Activated CD4-positive, alpha-beta T cell treated with anti-CD3 and anti-CD28 coated beads for 36 hours (primary cell): ENCODE measurements at regions not wholly inside any gene's neighbourhood (a gene's known extent, or its start where the extent isn't known, plus 50 kb on each side); places are given as distances from the start of the nearest gene placed in this dataset.

Experiments used
- ATAC-seq: fragments of 200-7000 bp; cut with Tn5 transposase; one replicate; pipeline ENCODE4 v1.10.0; 2021; ENCODE audit warnings: mild to moderate bottlenecking, moderate library complexity
- CTCF ChIA-PET: fragments of 350-600 bp; sonication (Branson Sonifier 250); formaldehyde crosslinking; loops from one replicate; lab custom pipeline; 2021; ENCODE audit warnings: antibody characterized with exemption; lab: Charles Lee
- POLR2A ChIA-PET: fragments of 350-600 bp; sonication (Branson Sonifier 250); formaldehyde crosslinking; loops from one replicate; lab custom pipeline; 2021; ENCODE audit warnings: antibody characterized with exemption, inconsistent platforms; lab: Charles Lee
- DNase-seq: peaks from one replicate; pipeline ENCODE4 v3.0.0-alpha.2; 2020
- H3K27ac Mint-ChIP-seq: one replicate; pipeline ENCODE4 v1.8.0; 2021; ENCODE audit warnings: mixed read lengths
- H3K27me3 Mint-ChIP-seq: one replicate; pipeline ENCODE4 v1.8.0; 2021; ENCODE audit warnings: mixed read lengths
- H3K36me3 Mint-ChIP-seq: one replicate; pipeline ENCODE4 v1.8.0; 2021; ENCODE audit warnings: low read depth, mixed read lengths
- H3K4me1 Mint-ChIP-seq: one replicate; pipeline ENCODE4 v1.8.0; 2021; ENCODE audit warnings: mixed read lengths
- H3K4me3 Mint-ChIP-seq: one replicate; pipeline ENCODE4 v1.8.0; 2021; ENCODE audit warnings: mild to moderate bottlenecking, moderate library complexity, mixed read lengths
- H3K9me3 Mint-ChIP-seq: one replicate; pipeline ENCODE4 v1.8.0; 2021; ENCODE audit warnings: low read depth, mixed read lengths
- intact Hi-C, 2 experiments: fragments of 100-400 bp; cut with DNase I in 1 of 2; cut with micrococcal nuclease in 1 of 2; formaldehyde crosslinking; loops; one replicate each; pipeline versions ENCODE4 v1.14.2 to v1.15.1; 2022 to 2024; cut with DNase I, micrococcal nuclease

- ChIA-PET POLR2A (no interaction called here), CTCF (interaction anchor here (0.6 to 1.0 kb wide), 3 partner anchors 8 to 123 kb away, joined by 3 to 4 read pairs (median 3); no protein-coding TSS in a partner anchor)
- intact Hi-C loops, result no loop called here
- H3K4me3 Mint-ChIP-seq, result no peak overlapping the region
- no peak for DNase-seq
- H3K36me3 Mint-ChIP-seq, result no peaks in the 10 kb centered on the region
- H3K9me3 Mint-ChIP-seq, result no peaks in the 10 kb centered on the region
- ATAC-seq, result no peak
- H3K27me3 Mint-ChIP-seq, result no peaks in the 10 kb centered on the region
- H3K27ac Mint-ChIP-seq, result no peak overlapping the region
- H3K4me1 Mint-ChIP-seq, result no peaks in the 10 kb centered on the region
Observed at GRCh38 chr9:89756891-89757537, 152.2 kb downstream of the GADD45G start.

GRCh38 chr9:89757776-89758528 is 153.1 kb downstream of the GADD45G start:
- H3K27ac Mint-ChIP-seq, result no peak overlapping the region
- intact Hi-C loops, result no loop called here
- POLR2A ChIA-PET, result no interaction called here
- H3K4me1 Mint-ChIP-seq, result no peaks in the 10 kb centered on the region
- ATAC-seq (no peak), DNase-seq (no peak)
- H3K36me3 Mint-ChIP-seq, result no peaks in the 10 kb centered on the region
- H3K9me3 Mint-ChIP-seq, result no peaks in the 10 kb centered on the region
- H3K27me3 Mint-ChIP-seq, result no peaks in the 10 kb centered on the region
- CTCF ChIA-PET, result interaction anchor here (0.6 to 1.0 kb wide), 4 partner anchors 7 to 348 kb away, joined by 3 to 4 read pairs (median 3); no protein-coding TSS in a partner anchor
- H3K4me3 Mint-ChIP-seq, result no peak overlapping the region

DNA sequence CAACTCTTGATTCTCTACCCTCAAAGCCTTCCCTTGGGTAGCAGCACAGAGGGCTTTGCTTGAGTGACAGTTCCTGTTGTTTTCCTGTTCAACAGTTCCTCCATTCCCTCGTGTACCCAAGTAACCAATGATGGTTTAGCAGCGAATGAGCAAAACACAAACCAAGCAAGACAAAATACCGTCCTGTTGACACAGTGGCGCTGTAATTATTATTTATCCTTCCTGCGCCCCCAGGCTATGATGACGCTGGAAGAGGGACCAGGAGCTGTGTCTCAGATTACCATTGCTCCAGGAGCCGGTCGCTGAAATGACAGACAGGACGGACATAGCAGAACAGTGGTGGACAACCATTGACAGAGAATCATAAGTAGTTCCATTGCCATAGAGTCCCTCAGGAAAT is 154.8 kb downstream of the GADD45G start:
- Mint-ChIP-seq H3K27ac (no peak overlapping the region), H3K36me3 (no peaks in the 10 kb centered on the region), H3K9me3 (no peaks in the 10 kb centered on the region), H3K4me3 (no peak overlapping the region), H3K4me1 (no peaks in the 10 kb centered on the region), H3K27me3 (no peaks in the 10 kb centered on the region)
- intact Hi-C loops, result no loop called here
- POLR2A ChIA-PET, result no interaction called here
- ATAC-seq (no peak), DNase-seq (no peak)
- CTCF ChIA-PET, result interaction anchor here (0.9 to 1.0 kb wide), 2 partner anchors 15 to 166 kb away, joined by 3 read pairs; no protein-coding TSS in a partner anchor

GRCh38 chr9:89760123-89760522 is 155.3 kb downstream of the GADD45G start:
- Mint-ChIP-seq H3K9me3 (no peaks in the 10 kb centered on the region), H3K4me3 (no peak overlapping the region), H3K36me3 (no peaks in the 10 kb centered on the region), H3K27me3 (no peaks in the 10 kb centered on the region), H3K4me1 (no peaks in the 10 kb centered on the region), H3K27ac (no peak overlapping the region)
- ChIA-PET POLR2A (no interaction called here), CTCF (interaction anchor here (0.9 to 1.0 kb wide), 3 partner anchors 50 to 342 kb away, joined by 3 to 5 read pairs (median 4); no protein-coding TSS in a partner anchor)
- DNase-seq (no peak), ATAC-seq (no peak)
- intact Hi-C loops, result no loop called here

DNA sequence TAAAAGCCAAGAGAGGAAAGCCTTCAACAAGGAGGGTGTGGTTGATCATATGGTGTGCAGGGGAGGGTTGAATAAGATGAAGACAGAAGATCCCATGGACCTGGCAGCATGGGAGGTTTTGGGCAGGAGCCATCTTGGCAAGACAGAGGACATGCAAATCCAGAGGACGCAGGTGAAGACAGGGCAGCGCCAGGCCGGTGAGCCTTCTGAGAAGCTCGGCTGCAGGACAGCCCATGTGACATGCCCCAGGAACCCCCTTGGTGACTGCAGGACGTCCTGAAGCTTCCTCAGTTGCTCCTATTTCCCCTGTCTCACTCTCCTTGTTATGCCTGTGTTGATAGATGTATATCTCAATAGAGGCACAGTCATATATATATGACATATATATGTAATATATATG is 159.4 kb downstream of the GADD45G start:
- Mint-ChIP-seq H3K27ac (no peak overlapping the region), H3K4me1 (no peaks in the 10 kb centered on the region), H3K4me3 (no peak overlapping the region), H3K27me3 (no peaks in the 10 kb centered on the region), H3K9me3 (no peaks in the 10 kb centered on the region), H3K36me3 (no peaks in the 10 kb centered on the region)
- ChIA-PET POLR2A (no interaction called here), CTCF (interaction anchor here (0.6 kb wide), 2 partner anchors 161 to 166 kb away, joined by 3 read pairs; no protein-coding TSS in a partner anchor)
- ATAC-seq (no peak), DNase-seq (no peak)
- intact Hi-C loops, result loop anchor here in 1 of 2 experiments (1.0 kb wide), 1 partner anchor 15 kb away; no protein-coding TSS in a partner anchor

GRCh38 chr9:89765211-89765946 is 160.6 kb downstream of the GADD45G start:
- no peak overlapping the region for H3K27ac Mint-ChIP-seq
- ATAC-seq, result no peak

DNA sequence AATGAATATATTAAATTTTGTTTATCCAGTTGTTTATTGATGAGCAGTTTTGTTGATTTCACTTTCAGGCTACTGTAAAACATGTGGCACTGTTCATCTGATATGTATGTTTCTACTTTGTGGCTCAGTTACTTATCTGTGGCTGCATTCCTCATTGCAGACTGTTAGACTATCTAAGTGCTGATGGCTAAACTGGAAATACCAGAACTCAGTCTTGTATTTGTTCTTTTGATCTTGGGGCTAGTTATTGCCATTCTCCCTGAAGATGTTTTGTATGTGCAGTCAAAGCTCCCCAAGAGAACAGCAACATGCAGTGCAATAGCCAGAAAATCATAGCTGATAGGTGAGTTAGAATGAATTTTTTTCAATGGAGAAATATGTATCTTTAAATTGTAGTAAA is 162.2 kb downstream of the GADD45G start:
- DNase-seq, result no peak
- no peak overlapping the region for H3K27ac Mint-ChIP-seq

More at GRCh38 chr9:89765211-89765946, 160.6 kb downstream of the GADD45G start:
- no peaks in the 10 kb centered on the region for H3K4me1 Mint-ChIP-seq
- H3K9me3 Mint-ChIP-seq, result no peaks in the 10 kb centered on the region
- H3K4me3 Mint-ChIP-seq, result no peak overlapping the region
- intact Hi-C loops, result no loop called here
- POLR2A ChIA-PET, result no interaction called here
- no peaks in the 10 kb centered on the region for H3K36me3 Mint-ChIP-seq
- DNase-seq, result no peak
- H3K27me3 Mint-ChIP-seq, result no peaks in the 10 kb centered on the region
- CTCF ChIA-PET, result interaction anchor here (0.8 to 1.1 kb wide), 4 partner anchors 8 to 54 kb away, joined by 3 to 5 read pairs (median 3); no protein-coding TSS in a partner anchor

DNA sequence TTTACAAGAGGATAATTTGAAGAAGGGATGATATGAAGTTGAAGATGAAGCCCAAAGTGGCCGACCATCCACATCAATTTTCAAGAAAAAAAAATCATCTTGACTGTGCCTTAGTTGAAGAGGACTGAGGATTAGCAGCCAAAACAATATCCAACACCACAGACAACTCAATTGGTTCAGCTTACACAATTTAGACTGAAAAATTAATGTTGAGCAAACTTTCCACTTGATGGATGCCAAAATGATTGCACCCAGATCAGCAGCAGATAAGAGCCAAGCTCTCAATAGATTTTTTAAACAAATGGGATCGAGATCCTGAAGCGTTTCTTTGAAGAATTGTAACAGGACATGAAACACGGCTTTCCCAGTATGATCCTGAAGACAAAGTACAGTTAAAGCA is 163.2 kb downstream of the GADD45G start:
- DNase-seq (no peak), ATAC-seq (no peak)
- CTCF ChIA-PET, result interaction anchor here (0.6 kb wide), 1 partner anchor 1753 kb away, joined by 3 read pairs; no protein-coding TSS in a partner anchor
- no peak overlapping the region for H3K4me3 Mint-ChIP-seq
- H3K9me3 Mint-ChIP-seq, result no peaks in the 10 kb centered on the region
- H3K27ac Mint-ChIP-seq, result no peak overlapping the region
- POLR2A ChIA-PET, result no interaction called here
- intact Hi-C loops, result no loop called here
- no peaks in the 10 kb centered on the region for H3K27me3 Mint-ChIP-seq
- no peaks in the 10 kb centered on the region for H3K4me1 Mint-ChIP-seq
- H3K36me3 Mint-ChIP-seq, result no peaks in the 10 kb centered on the region

More for the DNA sequence above, 162.2 kb downstream of the GADD45G start:
- POLR2A ChIA-PET, result no interaction called here
- no peaks in the 10 kb centered on the region for H3K27me3 Mint-ChIP-seq
- no peaks in the 10 kb centered on the region for H3K4me1 Mint-ChIP-seq
- no peak overlapping the region for H3K4me3 Mint-ChIP-seq
- intact Hi-C loops, result no loop called here
- no peaks in the 10 kb centered on the region for H3K36me3 Mint-ChIP-seq
- ATAC-seq, result no peak
- CTCF ChIA-PET, result interaction anchor here (0.5 kb wide), 1 partner anchor 30 kb away, joined by 3 read pairs; no protein-coding TSS in a partner anchor
- H3K9me3 Mint-ChIP-seq, result no peaks in the 10 kb centered on the region

GRCh38 chr9:89768650-89769071 is 163.8 kb downstream of the GADD45G start:
- H3K27me3 Mint-ChIP-seq, result no peaks in the 10 kb centered on the region
- no peaks in the 10 kb centered on the region for H3K4me1 Mint-ChIP-seq
- ChIA-PET CTCF (interaction anchor here (0.6 kb wide), 1 partner anchor 1752 kb away, joined by 3 read pairs; no protein-coding TSS in a partner anchor), POLR2A (no interaction called here)
- intact Hi-C loops, result no loop called here
- H3K36me3 Mint-ChIP-seq, result no peaks in the 10 kb centered on the region
- no peak overlapping the region for H3K4me3 Mint-ChIP-seq
- no peak overlapping the region for H3K27ac Mint-ChIP-seq
- H3K9me3 Mint-ChIP-seq, result no peaks in the 10 kb centered on the region
- ATAC-seq (no peak), DNase-seq (no peak)

GRCh38 chr9:89770531-89771174 is 165.8 kb downstream of the GADD45G start:
- CTCF ChIA-PET, result no interaction called here
- Mint-ChIP-seq H3K9me3 (no peaks in the 10 kb centered on the region), H3K4me3 (no peak overlapping the region), H3K27ac (no peak overlapping the region), H3K4me1 (no peaks in the 10 kb centered on the region), H3K36me3 (no peaks in the 10 kb centered on the region), H3K27me3 (no peaks in the 10 kb centered on the region)
- DNase-seq, result no peak
- POLR2A ChIA-PET, result no interaction called here
- intact Hi-C loops, result no loop called here
- no peak for ATAC-seq

DNA sequence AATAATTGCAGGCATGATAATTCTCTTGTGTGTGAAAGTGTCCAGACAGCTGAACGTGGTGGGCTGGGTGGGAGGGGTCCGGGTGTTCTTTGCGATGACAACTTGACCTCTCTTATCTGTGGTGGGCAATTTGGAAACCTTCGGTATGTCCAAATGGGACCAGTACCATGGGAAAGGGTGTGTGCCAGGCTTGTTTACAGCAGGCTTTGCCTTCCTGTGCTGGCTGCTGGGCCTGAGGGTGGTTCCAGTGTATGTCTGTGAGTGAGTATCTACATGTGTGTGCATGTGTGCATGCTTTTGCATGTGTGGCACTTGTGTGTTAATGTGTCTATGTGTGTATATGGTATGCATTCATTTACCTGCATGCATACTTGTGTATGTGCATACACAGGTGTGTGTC is 166.4 kb downstream of the GADD45G start:
- no peak for ATAC-seq
- no peaks in the 10 kb centered on the region for H3K27me3 Mint-ChIP-seq
- no peaks in the 10 kb centered on the region for H3K36me3 Mint-ChIP-seq
- ChIA-PET POLR2A (no interaction called here), CTCF (no interaction called here)
- H3K9me3 Mint-ChIP-seq, result no peaks in the 10 kb centered on the region
- H3K4me3 Mint-ChIP-seq, result no peak overlapping the region
- DNase-seq, result no peak
- H3K4me1 Mint-ChIP-seq, result no peaks in the 10 kb centered on the region
- no peak overlapping the region for H3K27ac Mint-ChIP-seq
- intact Hi-C loops, result no loop called here
